HG02588 (cell line): ENCODE measurements at regions not wholly inside any gene's neighbourhood (a gene's known extent, or its start where the extent isn't known, plus 50 kb on each side); places are given as distances from the start of the nearest gene placed in this dataset.
"Not testable (repeated sequence)": the region's sequence is repeated elsewhere in the genome, so short reads cannot be mapped to it uniquely, and the experiment has no call there.

ENCODE experiments used
- ATAC-seq: cut with Tn5 transposase; IDR thresholded peaks from one replicate; pipeline ENCODE4 v1.9.1; 2021; ENCODE audit warnings: mild to moderate bottlenecking, moderate library complexity; ENCODE audit not compliant: unreplicated experiment

GRCh38 chr20:22529150-22530019, 55.0 kb downstream of the FOXA2 start:
- ATAC-seq = no peak

GRCh38 chr20:22526512-22527012, 57.8 kb downstream of the FOXA2 start:
- no peak for ATAC-seq

GRCh38 chr20:22525821-22526220, 58.6 kb downstream of the FOXA2 start:
- no peak for ATAC-seq

- no peak for ATAC-seq
These were observed 59.1 kb downstream of the FOXA2 start for GRCh38 chr20:22525069-22525820.

- ATAC-seq = no peak
These were observed 59.9 kb downstream of the FOXA2 start for GRCh38 chr20:22524393-22525015.

- ATAC-seq = no peak
These were observed 60.6 kb downstream of the FOXA2 start for GRCh38 chr20:22523499-22524392.

- ATAC-seq = no peak
These were observed 61.3 kb downstream of the FOXA2 start for GRCh38 chr20:22523128-22523498.

GRCh38 chr20:22522701-22523100, 61.7 kb downstream of the FOXA2 start:
- ATAC-seq = no peak

GRCh38 chr20:22521940-22522339, 62.4 kb downstream of the FOXA2 start:
- ATAC-seq = not testable (repeated sequence)

- ATAC-seq = no peak
These were observed 64.0 kb downstream of the FOXA2 start for GRCh38 chr20:22520381-22520780.

- no peak for ATAC-seq
These were observed 69.1 kb downstream of the FOXA2 start for GRCh38 chr20:22515264-22515663.

GRCh38 chr20:22513574-22513973, 70.8 kb downstream of the FOXA2 start:
- ATAC-seq = no peak

GRCh38 chr20:22512911-22513489, 71.4 kb downstream of the FOXA2 start:
- ATAC-seq = no peak

- no peak for ATAC-seq
These were observed 72.1 kb downstream of the FOXA2 start for GRCh38 chr20:22511943-22512910.

- no peak for ATAC-seq
These were observed 74.6 kb downstream of the FOXA2 start for GRCh38 chr20:22509843-22510147.

GRCh38 chr20:22509090-22509842, 75.1 kb downstream of the FOXA2 start:
- no peak for ATAC-seq

- no peak for ATAC-seq
These were observed 75.9 kb downstream of the FOXA2 start for GRCh38 chr20:22508426-22508825.

GRCh38 chr20:22507240-22507961, 77.0 kb downstream of the FOXA2 start:
- ATAC-seq = no peak
